Neural progenitor cell (in vitro differentiated cells): ENCODE measurements at regions not wholly inside any gene's neighbourhood (a gene's known extent, or its start where the extent isn't known, plus 50 kb on each side); places are given as distances from the start of the nearest gene placed in this dataset.

Source experiments
- CTCF ChIP-seq: fragments of 200-600 bp; sonication (generic); IDR thresholded peaks from 2 replicates; pipeline ENCODE4 v1.5.1; 2017; ENCODE audit warnings: antibody characterized with exemption, mild to moderate bottlenecking
- EZH2 ChIP-seq: fragments of 200-600 bp; sonication (generic); IDR thresholded peaks from 2 replicates; pipeline ENCODE4 v1.6.1; 2017; ENCODE audit warnings: antibody characterized with exemption, mild to moderate bottlenecking, moderate library complexity
- EZH2phosphoT487 ChIP-seq: fragments of 200-600 bp; sonication (generic); IDR thresholded peaks from 2 replicates; pipeline ENCODE4 v1.6.1; 2017; ENCODE audit warnings: antibody characterized with exemption

DNA sequence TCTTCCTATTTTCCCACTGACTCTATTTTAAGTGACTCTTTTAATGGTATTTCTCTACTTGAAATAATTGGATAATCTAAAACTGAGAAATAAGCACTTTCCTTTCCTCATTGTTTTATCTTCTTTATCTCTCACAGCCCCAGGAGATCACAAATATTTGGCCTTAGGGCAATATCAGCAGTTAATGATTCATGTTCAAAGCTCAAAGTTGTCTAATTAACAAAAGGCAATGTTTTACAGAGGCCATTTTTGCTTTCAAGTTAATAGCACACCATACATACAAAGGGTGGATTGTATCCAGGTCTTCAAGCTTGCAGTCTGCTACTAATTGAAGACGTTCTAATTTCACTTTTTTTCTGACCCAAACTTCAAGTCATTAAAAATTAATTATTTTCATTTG is 120.1 kb downstream of the LRRN1 start:
- TF ChIP-seq CTCF (no peak), EZH2 (no peak), EZH2phosphoT487 (no peak)
